Ovary (tissue), 7 donors: ENCODE measurements at regions not wholly inside any gene's neighbourhood (a gene's known extent, or its start where the extent isn't known, plus 50 kb on each side); places are given as distances from the start of the nearest gene placed in this dataset.

Experiments used
- DNase-seq, 5 donors: peaks; one replicate each; pipeline ENCODE4 v3.0.0-alpha.2; 2019 to 2020
- H3K27ac ChIP-seq, 2 donors: fragments of 200-600 bp; one replicate each; pipeline versions ENCODE4 v1.5.1 to v1.8.0; 2019 to 2022
- H3K27me3 ChIP-seq: fragments of 200-600 bp; one replicate; pipeline ENCODE4 v1.8.0; 2022
- H3K36me3 ChIP-seq: fragments of 200-600 bp; sonication (generic); one replicate; pipeline ENCODE4 v1.5.1; 2019
- H3K4me1 ChIP-seq: one replicate; pipeline ENCODE4 v1.8.1; 2013; ENCODE audit warnings: mild to moderate bottlenecking, moderate library complexity; ENCODE audit not compliant: insufficient read depth
- H3K4me3 ChIP-seq: fragments of 200-600 bp; sonication (generic); one replicate; pipeline ENCODE4 v1.5.1; 2017
- H3K9me3 ChIP-seq, 2 donors: fragments of 200-600 bp in 1 of 2; sonication (generic) in 1 of 2; one replicate each; pipeline versions ENCODE4 v1.5.1 to v1.8.1; 2013 to 2019; ENCODE audit warnings: mild to moderate bottlenecking in 1 of 2, moderate library complexity in 1 of 2
- EP300 ChIP-seq: sonication (generic); formaldehyde crosslinking; IDR thresholded peaks from one replicate; pipeline ENCODE4 v1.6.1; 2017; ENCODE audit warnings: antibody characterized with exemption
- POLR2A ChIP-seq: fragments of 450-650 bp; IDR thresholded peaks from one replicate; pipeline ENCODE4 v1.6.1; 2017; ENCODE audit warnings: antibody characterized with exemption, mild to moderate bottlenecking, moderate library complexity
- WGBS, 3 donors: extraction: QIAGEN DNeasy Blood & Tissue Kit in 1 of 3; methylation state at CpG; one replicate each; pipeline versions ENCODE4 v1.1.5 to v1.1.7; 2013 to 2017; 5-methylcytosine and 5-hydroxymethylcytosine counted together
- intact Hi-C, 4 donors: fragments of 100-400 bp; cut with DNase I; formaldehyde crosslinking; loops; one replicate each; pipeline versions ENCODE4 v1.11.0 to v1.15.1; 2022 to 2023
- TF ChIP-seq, protein P1 (sequence below), 3 donors: fragments of 450-650 bp in 2 of 3; fragments of 200-600 bp in 1 of 3; IDR thresholded peaks; one replicate each; pipeline versions ENCODE4 v1.5.1 to v1.8.0; 2016 to 2022; ENCODE audit warnings: antibody characterized with exemption in 3 of 3, mild to moderate bottlenecking in 1 of 3
- donor health status: DM: no; HTN: no; CAD: no; lungs with moderate emphysema.
- donor health status: DM: no; HTN: no; CAD: no.
- donor health status: Bipolar disorder and iron deficiency.
- donor health status: DM: no; HTN: no; CAD: no.
- donor health status: DM: yes; HTN: yes; CAD: no.

DNA sequence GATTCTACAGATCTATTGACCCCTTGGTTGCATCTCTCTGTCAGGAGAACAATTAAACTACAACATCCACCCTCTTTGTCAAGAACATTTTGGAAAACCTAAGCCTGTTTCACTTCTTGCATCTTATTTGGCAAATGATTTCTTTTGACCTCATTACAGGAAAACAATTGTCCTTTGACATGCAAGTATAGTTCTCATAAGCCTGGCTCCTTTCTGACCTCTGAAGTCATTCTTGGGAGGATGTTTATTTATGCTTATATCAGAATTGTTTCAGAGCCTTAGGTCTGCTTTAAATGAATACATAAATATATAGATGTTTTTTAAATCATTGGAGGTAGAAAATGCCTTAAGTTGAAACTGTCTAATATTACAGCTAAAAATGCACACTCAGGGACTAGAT lies 361.3 kb upstream of the PTGER4 start:
- TF ChIP-seq POLR2A = no peak
- Histone ChIP-seq H3K27ac (no peak overlapping the region), H3K9me3 (no peaks in the 10 kb centered on the region), H3K27me3 (no peaks in the 10 kb centered on the region), H3K4me3 (no peak overlapping the region), H3K4me1 (no peaks in the 10 kb centered on the region), H3K36me3 (no peaks in the 10 kb centered on the region)
- no peak for DNase-seq
- intact Hi-C loops = no loop called here

DNA sequence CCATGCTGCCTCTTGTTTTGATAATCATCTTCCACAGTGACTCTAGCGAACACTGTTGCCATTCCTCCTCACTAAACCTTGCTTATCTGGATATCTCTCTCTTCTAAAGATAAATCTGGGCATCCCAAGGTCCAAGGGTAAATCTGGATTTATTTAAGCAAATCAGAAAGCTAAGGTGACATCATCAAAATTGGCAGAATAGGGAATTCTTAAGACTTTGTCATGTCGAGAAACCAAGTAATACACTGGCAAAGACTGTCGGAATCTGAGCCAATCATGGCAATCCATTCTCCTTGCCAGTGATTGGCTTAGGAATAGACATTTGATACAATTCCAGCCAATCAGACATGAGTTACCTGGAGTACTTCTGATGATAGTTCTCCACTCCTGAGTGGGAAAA lies 362.7 kb upstream of the PTGER4 start:
- Histone ChIP-seq H3K27me3 (no peaks in the 10 kb centered on the region), H3K4me3 (no peak overlapping the region), H3K36me3 (no peaks in the 10 kb centered on the region), H3K27ac (no peak overlapping the region), H3K9me3 (no peaks in the 10 kb centered on the region), H3K4me1 (no peaks in the 10 kb centered on the region)
- DNase-seq = no peak
- WGBS, 3 donors = 75 to 79% (median 77%) methylated on average over 3 of the region's 3 CpGs
- TF ChIP-seq, protein P1, sequence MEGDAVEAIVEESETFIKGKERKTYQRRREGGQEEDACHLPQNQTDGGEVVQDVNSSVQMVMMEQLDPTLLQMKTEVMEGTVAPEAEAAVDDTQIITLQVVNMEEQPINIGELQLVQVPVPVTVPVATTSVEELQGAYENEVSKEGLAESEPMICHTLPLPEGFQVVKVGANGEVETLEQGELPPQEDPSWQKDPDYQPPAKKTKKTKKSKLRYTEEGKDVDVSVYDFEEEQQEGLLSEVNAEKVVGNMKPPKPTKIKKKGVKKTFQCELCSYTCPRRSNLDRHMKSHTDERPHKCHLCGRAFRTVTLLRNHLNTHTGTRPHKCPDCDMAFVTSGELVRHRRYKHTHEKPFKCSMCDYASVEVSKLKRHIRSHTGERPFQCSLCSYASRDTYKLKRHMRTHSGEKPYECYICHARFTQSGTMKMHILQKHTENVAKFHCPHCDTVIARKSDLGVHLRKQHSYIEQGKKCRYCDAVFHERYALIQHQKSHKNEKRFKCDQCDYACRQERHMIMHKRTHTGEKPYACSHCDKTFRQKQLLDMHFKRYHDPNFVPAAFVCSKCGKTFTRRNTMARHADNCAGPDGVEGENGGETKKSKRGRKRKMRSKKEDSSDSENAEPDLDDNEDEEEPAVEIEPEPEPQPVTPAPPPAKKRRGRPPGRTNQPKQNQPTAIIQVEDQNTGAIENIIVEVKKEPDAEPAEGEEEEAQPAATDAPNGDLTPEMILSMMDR (IDR thresholded peaks at IDR 0.05) = no peak
- TF ChIP-seq POLR2A = no peak
- TF ChIP-seq EP300 = no peak
- intact Hi-C loops = no loop called here

DNA sequence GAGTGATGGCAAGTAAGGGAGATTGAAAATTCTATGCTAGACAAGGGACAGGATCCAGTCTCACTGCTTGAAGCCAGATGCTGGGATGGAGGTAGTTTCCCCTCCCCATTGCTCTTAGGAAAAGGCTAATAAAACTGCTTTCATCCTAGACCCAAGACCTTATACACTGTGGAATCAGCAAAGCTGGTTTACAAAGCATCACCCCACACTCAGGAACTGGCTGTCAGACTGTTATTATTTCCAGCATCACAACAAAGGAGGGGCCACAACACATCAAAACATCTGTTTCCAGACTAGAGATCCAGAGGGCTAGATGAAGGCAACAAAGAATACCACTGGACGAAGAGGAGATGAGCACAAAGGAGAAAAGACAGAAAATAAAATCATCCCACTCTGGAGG lies 364.6 kb upstream of the PTGER4 start:
- Histone ChIP-seq H3K4me1 (no peaks in the 10 kb centered on the region), H3K9me3 (no peaks in the 10 kb centered on the region), H3K4me3 (no peak overlapping the region), H3K27me3 (no peaks in the 10 kb centered on the region), H3K27ac (no peak overlapping the region), H3K36me3 (no peaks in the 10 kb centered on the region)
- no peak for DNase-seq
- TF ChIP-seq EP300 = no peak
- TF ChIP-seq POLR2A = no peak
- TF ChIP-seq, protein P1 (IDR thresholded peaks at IDR 0.05) = no peak
- WGBS, 3 donors = 55 to 59% (median 58%) methylated on average over 1 of the region's 1 CpG
- intact Hi-C loops = no loop called here

DNA sequence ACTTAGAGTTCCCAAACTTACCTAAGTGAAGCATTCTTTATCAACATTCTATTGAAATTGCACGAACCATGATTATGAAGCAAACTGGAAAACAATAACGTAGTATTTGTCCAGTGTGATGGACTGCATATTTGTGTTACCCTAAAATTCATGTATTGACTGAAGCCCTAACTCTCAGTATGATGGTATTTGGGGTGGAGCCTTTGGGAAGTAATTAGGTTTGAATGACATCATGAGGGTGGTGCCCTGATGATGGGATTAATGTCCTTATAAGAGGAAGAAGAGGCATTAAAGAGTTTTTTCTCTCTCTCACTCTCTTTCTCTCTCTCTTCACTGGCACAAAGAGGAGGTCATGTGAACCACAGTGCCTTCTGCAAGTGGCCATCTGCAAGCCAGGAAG lies 365.4 kb upstream of the PTGER4 start:
- no peak overlapping the region for H3K27ac ChIP-seq
- no peaks in the 10 kb centered on the region for H3K36me3 ChIP-seq
- no peaks in the 10 kb centered on the region for H3K9me3 ChIP-seq
- no peak for DNase-seq
- TF ChIP-seq, protein P1 (IDR thresholded peaks at IDR 0.05) = no peak
- TF ChIP-seq POLR2A (no peak), EP300 (no peak)
- H3K27me3 ChIP-seq = no peaks in the 10 kb centered on the region
- H3K4me3 ChIP-seq = no peak overlapping the region
- no peaks in the 10 kb centered on the region for H3K4me1 ChIP-seq
- intact Hi-C loops = no loop called here
- 69 to 74% (median 69%) methylated on average over 2 of the region's 2 CpGs for WGBS, 3 donors

DNA sequence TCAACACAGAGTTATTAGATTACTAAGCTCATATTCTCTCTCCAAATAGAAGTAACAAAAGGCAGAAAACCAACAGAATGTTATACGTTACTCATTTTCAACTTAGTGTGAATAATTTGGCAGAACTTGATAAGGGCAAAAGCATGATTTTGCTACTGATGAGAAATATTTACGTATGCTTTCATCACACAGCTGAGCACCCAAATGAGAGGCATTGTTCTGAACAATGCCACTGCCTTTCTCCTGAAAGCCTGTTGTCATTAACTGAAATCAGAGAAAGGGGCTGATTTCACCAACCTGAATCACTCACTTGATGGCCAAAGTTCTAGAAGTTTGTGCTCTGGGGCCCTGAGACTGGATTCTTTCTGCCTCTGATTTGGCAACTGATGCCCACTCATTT lies 367.5 kb upstream of the PTGER4 start:
- TF ChIP-seq EP300 = no peak
- no peak for TF ChIP-seq POLR2A
- TF ChIP-seq, protein P1 (IDR thresholded peaks at IDR 0.05) = no peak
- intact Hi-C loops = no loop called here
- WGBS, 3 donors = 38 to 54% (median 38%) methylated on average over 2 of the region's 2 CpGs
- no peaks in the 10 kb centered on the region for H3K9me3 ChIP-seq
- no peaks in the 10 kb centered on the region for H3K27me3 ChIP-seq
- no peak overlapping the region for H3K4me3 ChIP-seq
- H3K36me3 ChIP-seq = no peaks in the 10 kb centered on the region
- no peak for DNase-seq
- no peaks in the 10 kb centered on the region for H3K4me1 ChIP-seq
- H3K27ac ChIP-seq = no peak overlapping the region
